HCT116 (cell line): ENCODE measurements at regions not wholly inside any gene's neighbourhood (a gene's known extent, or its start where the extent isn't known, plus 50 kb on each side); places are given as distances from the start of the nearest gene placed in this dataset.

Source experiments
- ATAC-seq: fragments of 200-7000 bp; cut with Tn5 transposase; 2 replicates; pipeline ENCODE4 v1.9.1; 2020; ENCODE audit warnings: mild to moderate bottlenecking, moderate library complexity
- BruUV-seq: library from RNA; stranded (reverse); fragments of 400-500 nt; replicated peaks from 2 replicates; lab custom pipeline; 2021; lab: Mats Ljungman, UMichigan
- CTCF ChIA-PET: fragments of 300-600 bp; sonication (Branson Sonifier 250); formaldehyde crosslinking; loops from one replicate; lab custom pipeline; 2021; ENCODE audit warnings: antibody characterized with exemption; lab: Charles Lee
- POLR2A ChIA-PET: fragments of 300-600, 350-600 bp; sonication (Branson Sonifier 250); formaldehyde crosslinking; loops from one replicate; lab custom pipeline; 2021; ENCODE audit warnings: antibody characterized with exemption; lab: Charles Lee
- RAD21 ChIA-PET, 2 experiments: fragments of 300-600 bp; sonication (Branson Sonifier 250); formaldehyde crosslinking; loops; one replicate each; lab custom pipeline; 2023; ENCODE audit warnings: low total read pairs in 2 of 2; ENCODE audit not compliant: uncharacterized antibody in 2 of 2, unreplicated experiment in 2 of 2, low non-redundant PET in 1 of 2; lab: Charles Lee
- DNase-seq: peaks from one replicate; pipeline ENCODE4 v3.0.0-alpha.2; 2010; ENCODE audit warnings: low read depth, low spot score
- H2AFZ ChIP-seq: fragments of 200-600 bp; shearing (Covaris generic), sonication (generic); 2 replicates; pipeline ENCODE4 v1.6.1; 2017; ENCODE audit warnings: low read depth, mixed run types, mixed read lengths, antibody characterized with exemption, low read length; ENCODE audit not compliant: poor library complexity, severe bottlenecking
- H3K27ac ChIP-seq: 2 replicates; pipeline ENCODE4 v1.5.1; 2012; ENCODE audit warnings: low read depth, low read length
- H3K27me3 ChIP-seq: fragments of 200-600 bp; sonication (generic); 2 replicates; pipeline ENCODE4 v1.6.1; 2016; ENCODE audit warnings: mixed run types, low read length, mixed read lengths; ENCODE audit not compliant: insufficient read depth
- H3K36me3 ChIP-seq, 2 experiments: fragments of 200-500 bp in 1 of 2; fragments of 200-600 bp in 1 of 2; sonication (Bioruptor generic) in 1 of 2; sonication (generic) in 1 of 2; 2 replicates each; pipeline versions ENCODE4 v1.5.1 to v1.6.1; 2014 to 2016; ENCODE audit warnings: low read length in 2 of 2, inconsistent platforms in 1 of 2, mixed read lengths in 1 of 2, mixed run types in 1 of 2; ENCODE audit not compliant: insufficient read depth in 2 of 2, control insufficient read depth in 1 of 2
- H3K4me1 ChIP-seq, 2 experiments: fragments of 200-600 bp in 1 of 2; sonication (generic) in 1 of 2; 2 replicates each; pipeline versions ENCODE4 v1.5.1 to v1.6.1; 2012 to 2017; ENCODE audit warnings: low read length in 2 of 2, inconsistent platforms in 1 of 2, mild to moderate bottlenecking in 1 of 2, mixed read lengths in 1 of 2, mixed run types in 1 of 2, moderate library complexity in 1 of 2; ENCODE audit not compliant: insufficient read depth in 2 of 2, control insufficient read depth in 1 of 2
- H3K4me2 ChIP-seq: fragments of 200-600 bp; sonication (generic); 2 replicates; pipeline ENCODE4 v1.6.1; 2017; ENCODE audit warnings: mixed run types, low read length, mixed read lengths
- H3K4me3 ChIP-seq, 2 experiments: fragments of 200-600 bp in 1 of 2; sonication (generic) in 1 of 2; replicated peaks in 1 of 2; 2 replicates each; pipeline ENCODE4 v1.5.1; 2011 to 2016; ENCODE audit warnings: low read length in 2 of 2, control low read depth in 1 of 2, low read depth in 1 of 2, mild to moderate bottlenecking in 1 of 2, mixed read lengths in 1 of 2, mixed run types in 1 of 2
- H3K79me2 ChIP-seq: fragments of 200-600 bp; sonication (generic); 2 replicates; pipeline ENCODE4 v1.6.1; 2017; ENCODE audit warnings: mild to moderate bottlenecking, mixed run types, low read length, moderate library complexity, mixed read lengths; ENCODE audit not compliant: insufficient read depth
- H3K9ac ChIP-seq: fragments of 200-600 bp; sonication (generic); 2 replicates; pipeline ENCODE4 v1.6.1; 2016; ENCODE audit warnings: low read length, mixed read lengths
- H3K9me2 ChIP-seq: fragments of 200-600 bp; sonication (generic), shearing (Covaris generic); 2 replicates; pipeline ENCODE4 v1.6.1; 2017; ENCODE audit warnings: mixed run types, mild to moderate bottlenecking, moderate library complexity; ENCODE audit not compliant: insufficient read depth
- H3K9me3 ChIP-seq, 2 experiments: fragments of 200-500 bp in 1 of 2; fragments of 200-600 bp in 1 of 2; sonication (Bioruptor generic) in 1 of 2; sonication (generic) in 1 of 2; 2 replicates each; pipeline ENCODE4 v1.6.1; 2014 to 2017; ENCODE audit warnings: low read length in 2 of 2, mixed read lengths in 2 of 2, inconsistent platforms in 1 of 2, low read depth in 1 of 2, mild to moderate bottlenecking in 1 of 2, mixed run types in 1 of 2, moderate library complexity in 1 of 2; ENCODE audit not compliant: control insufficient read depth in 1 of 2, insufficient read depth in 1 of 2
- H4K20me1 ChIP-seq: fragments of 200-600 bp; sonication (generic), shearing (Covaris generic); 2 replicates; pipeline ENCODE4 v1.6.1; 2017; ENCODE audit warnings: mixed run types, mild to moderate bottlenecking, moderate library complexity; ENCODE audit not compliant: insufficient read depth
- ATF3 ChIP-seq: IDR thresholded peaks from 2 replicates; pipeline ENCODE4 v1.6.1; 2012
- CBX3 ChIP-seq: IDR thresholded peaks from 2 replicates; pipeline ENCODE4 v1.6.1; 2012; ENCODE audit warnings: low read depth
- CEBPB ChIP-seq: IDR thresholded peaks from 2 replicates; pipeline ENCODE4 v1.6.1; 2012; ENCODE audit warnings: low read depth
- ELF1 ChIP-seq: IDR thresholded peaks from 2 replicates; pipeline ENCODE4 v1.6.1; 2012; ENCODE audit warnings: low read depth, borderline replicate concordance
- EZH2 ChIP-seq: fragments of 200-600 bp; sonication (generic); IDR thresholded peaks from 2 replicates; pipeline ENCODE4 v1.6.1; 2017; ENCODE audit warnings: antibody characterized with exemption, mixed run types
- EZH2phosphoT487 ChIP-seq: fragments of 200-600 bp; IDR thresholded peaks from 2 replicates; pipeline ENCODE4 v1.6.1; 2018; ENCODE audit warnings: antibody characterized with exemption, borderline replicate concordance
- FOSL1 ChIP-seq: IDR thresholded peaks from 2 replicates; pipeline ENCODE4 v1.6.1; 2012; ENCODE audit warnings: low read depth
- JUND ChIP-seq: IDR thresholded peaks from 2 replicates; pipeline ENCODE4 v1.6.1; 2012
- POLR2A ChIP-seq: IDR thresholded peaks from 2 replicates; pipeline ENCODE4 v1.7.0; 2011; ENCODE audit warnings: borderline replicate concordance; ENCODE audit not compliant: insufficient read depth, insufficient read length; ENCODE audit errors: extremely low read depth
- POLR2AphosphoS5 ChIP-seq: IDR thresholded peaks from 2 replicates; pipeline ENCODE4 v1.6.1; 2011; ENCODE audit warnings: mild to moderate bottlenecking, low read depth, low read length, moderate library complexity
- SIN3A ChIP-seq: IDR thresholded peaks from 2 replicates; pipeline ENCODE4 v1.6.1; 2012; ENCODE audit warnings: low read depth
- SP1 ChIP-seq: IDR thresholded peaks from 2 replicates; pipeline ENCODE4 v1.6.1; 2012; ENCODE audit warnings: low read depth
- SRF ChIP-seq: IDR thresholded peaks from 2 replicates; pipeline ENCODE4 v1.6.1; 2012; ENCODE audit warnings: low read depth
- TCF7L2 ChIP-seq: IDR thresholded peaks from 2 replicates; pipeline ENCODE4 v1.7.0; 2011; ENCODE audit warnings: borderline replicate concordance, inconsistent platforms; ENCODE audit not compliant: insufficient read depth, insufficient read length; ENCODE audit errors: extremely low read depth
- YY1 ChIP-seq: IDR thresholded peaks from 2 replicates; pipeline ENCODE4 v1.6.1; 2011; ENCODE audit warnings: low read length, low read depth, moderate library complexity, mild to moderate bottlenecking; ENCODE audit not compliant: insufficient replicate concordance; ENCODE audit errors: extremely low read depth
- ZBTB33 ChIP-seq: IDR thresholded peaks from 2 replicates; pipeline ENCODE4 v1.6.1; 2011; ENCODE audit warnings: mild to moderate bottlenecking, low read length, moderate library complexity; ENCODE audit not compliant: insufficient replicate concordance; ENCODE audit errors: extremely low read depth
- ZNF274 ChIP-seq: fragments of 200-500 bp; sonication (Bioruptor generic); IDR thresholded peaks from 2 replicates; pipeline ENCODE4 v1.6.1; 2014; ENCODE audit warnings: mild to moderate bottlenecking, low read depth, low read length, inconsistent platforms
- intact Hi-C: fragments of 100-400 bp; cut with micrococcal nuclease; formaldehyde crosslinking; loops from 2 replicates; pipeline ENCODE4 v1.10.0; 2022
- TF ChIP-seq, protein P1 (sequence below), 3 experiments: fragments of 200-600 bp in 1 of 3; sonication (generic) in 1 of 3; IDR thresholded peaks in 2 of 3; conservative IDR thresholded peaks in 1 of 3; 2 replicates each; pipeline ENCODE4 v1.5.1; 2012 to 2017; ENCODE audit warnings: low read depth in 2 of 3, low read length in 2 of 3, antibody characterized with exemption in 1 of 3, borderline replicate concordance in 1 of 3, control low read depth in 1 of 3, mild to moderate bottlenecking in 1 of 3, mixed read lengths in 1 of 3, mixed run types in 1 of 3, moderate library complexity in 1 of 3; ENCODE audit not compliant: insufficient read depth in 1 of 3

- ATAC-seq (no peak), DNase-seq (no peak)
- POLR2A ChIA-PET, result no interaction called here
- no TSS peak for BruUV-seq
- H3K9me2 ChIP-seq, result no peaks in the 10 kb centered on the region
- TF ChIP-seq FOSL1 (no peak), POLR2A (no peak), ATF3 (no peak), ELF1 (no peak), SIN3A (no peak), SRF (no peak), ZNF274 (no peak), ZBTB33 (no peak), YY1 (no peak), CBX3 (no peak), JUND (no peak), EZH2phosphoT487 (no peak), CEBPB (no peak), POLR2AphosphoS5 (no peak), EZH2 (no peak), TCF7L2 (no peak), SP1 (no peak)
- TF ChIP-seq, protein P1, sequence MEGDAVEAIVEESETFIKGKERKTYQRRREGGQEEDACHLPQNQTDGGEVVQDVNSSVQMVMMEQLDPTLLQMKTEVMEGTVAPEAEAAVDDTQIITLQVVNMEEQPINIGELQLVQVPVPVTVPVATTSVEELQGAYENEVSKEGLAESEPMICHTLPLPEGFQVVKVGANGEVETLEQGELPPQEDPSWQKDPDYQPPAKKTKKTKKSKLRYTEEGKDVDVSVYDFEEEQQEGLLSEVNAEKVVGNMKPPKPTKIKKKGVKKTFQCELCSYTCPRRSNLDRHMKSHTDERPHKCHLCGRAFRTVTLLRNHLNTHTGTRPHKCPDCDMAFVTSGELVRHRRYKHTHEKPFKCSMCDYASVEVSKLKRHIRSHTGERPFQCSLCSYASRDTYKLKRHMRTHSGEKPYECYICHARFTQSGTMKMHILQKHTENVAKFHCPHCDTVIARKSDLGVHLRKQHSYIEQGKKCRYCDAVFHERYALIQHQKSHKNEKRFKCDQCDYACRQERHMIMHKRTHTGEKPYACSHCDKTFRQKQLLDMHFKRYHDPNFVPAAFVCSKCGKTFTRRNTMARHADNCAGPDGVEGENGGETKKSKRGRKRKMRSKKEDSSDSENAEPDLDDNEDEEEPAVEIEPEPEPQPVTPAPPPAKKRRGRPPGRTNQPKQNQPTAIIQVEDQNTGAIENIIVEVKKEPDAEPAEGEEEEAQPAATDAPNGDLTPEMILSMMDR (IDR thresholded peaks at IDR 0.05 in 2 of 3, conservative IDR thresholded peaks at IDR 0.05 in 1 of 3; ENCODE audit: borderline replicate concordance in 1 of 3, insufficient read depth in 1 of 3, low read depth in 2 of 3, low read length in 2 of 3), result no peak
- CTCF ChIA-PET, result no interaction called here
- no peaks in the 10 kb centered on the region for H3K36me3 ChIP-seq
- intact Hi-C loops, result no loop called here
- no peaks in the 10 kb centered on the region for H3K79me2 ChIP-seq
- no peaks in the 10 kb centered on the region for H3K4me1 ChIP-seq
- no peaks in the 10 kb centered on the region for H3K27me3 ChIP-seq
- RAD21 ChIA-PET, result no interaction called here
- no peak overlapping the region for H3K27ac ChIP-seq
- H3K4me3 ChIP-seq, result no peak overlapping the region
- no peak overlapping the region for H3K4me2 ChIP-seq
- no peak overlapping the region for H2AFZ ChIP-seq
- H3K9ac ChIP-seq, result no peak overlapping the region
- H3K9me3 ChIP-seq, result peaks cover 0 to 5% of the 10 kb centered on the region in 2 experiments; a peak in 2 of 4 replicates
- H4K20me1 ChIP-seq, result no peaks in the 10 kb centered on the region
Measured at GRCh38 chr11:103539166-103539565, 429.9 kb downstream of the DYNC2H1 start.
